ENCODE measurements at regions not wholly inside any gene's neighbourhood (a gene's known extent, or its start where the extent isn't known, plus 50 kb on each side); places are given as distances from the start of the nearest gene placed in this dataset.

DNA sequence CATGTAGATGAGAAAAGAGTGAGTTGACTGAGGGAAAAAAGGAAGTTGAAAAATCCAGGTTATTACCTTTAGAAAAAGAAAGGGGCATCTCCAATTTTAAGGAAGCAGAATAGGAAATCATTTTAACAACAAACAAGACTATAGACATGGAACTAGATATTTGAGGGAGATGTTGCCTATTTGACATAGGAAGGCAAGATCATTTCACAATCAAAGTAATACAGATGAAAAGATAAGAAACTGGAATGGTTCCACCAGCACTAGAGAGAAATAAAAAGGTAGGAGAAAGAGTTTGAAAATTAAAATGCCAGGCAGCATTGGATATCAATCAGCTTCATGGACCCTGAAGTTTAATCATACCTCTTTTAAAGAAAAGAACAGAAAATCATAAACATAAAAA lies 881.0 kb upstream of the MGAT4C start:
- TF ChIP-seq, protein P1, sequence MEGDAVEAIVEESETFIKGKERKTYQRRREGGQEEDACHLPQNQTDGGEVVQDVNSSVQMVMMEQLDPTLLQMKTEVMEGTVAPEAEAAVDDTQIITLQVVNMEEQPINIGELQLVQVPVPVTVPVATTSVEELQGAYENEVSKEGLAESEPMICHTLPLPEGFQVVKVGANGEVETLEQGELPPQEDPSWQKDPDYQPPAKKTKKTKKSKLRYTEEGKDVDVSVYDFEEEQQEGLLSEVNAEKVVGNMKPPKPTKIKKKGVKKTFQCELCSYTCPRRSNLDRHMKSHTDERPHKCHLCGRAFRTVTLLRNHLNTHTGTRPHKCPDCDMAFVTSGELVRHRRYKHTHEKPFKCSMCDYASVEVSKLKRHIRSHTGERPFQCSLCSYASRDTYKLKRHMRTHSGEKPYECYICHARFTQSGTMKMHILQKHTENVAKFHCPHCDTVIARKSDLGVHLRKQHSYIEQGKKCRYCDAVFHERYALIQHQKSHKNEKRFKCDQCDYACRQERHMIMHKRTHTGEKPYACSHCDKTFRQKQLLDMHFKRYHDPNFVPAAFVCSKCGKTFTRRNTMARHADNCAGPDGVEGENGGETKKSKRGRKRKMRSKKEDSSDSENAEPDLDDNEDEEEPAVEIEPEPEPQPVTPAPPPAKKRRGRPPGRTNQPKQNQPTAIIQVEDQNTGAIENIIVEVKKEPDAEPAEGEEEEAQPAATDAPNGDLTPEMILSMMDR (IDR thresholded peaks at IDR 0.05; ENCODE audit: low read depth, low read length, poor library complexity, severe bottlenecking) = no peak
- TF ChIP-seq EZH2phosphoT487 (IDR thresholded peaks at IDR 0.05; ENCODE audit: borderline replicate concordance, low read length) = no peak

Data from DOHH2 (cell line).